Activated naive CD4-positive, alpha-beta T cell treated with anti-CD3 and anti-CD28 coated beads, Interleukin-2, amount 10 ng/mL, durations not matched to agents 7 days and 5 days (primary cell): ENCODE measurements at regions not wholly inside any gene's neighbourhood (a gene's known extent, or its start where the extent isn't known, plus 50 kb on each side); places are given as distances from the start of the nearest gene placed in this dataset.

Experiments
- CTCF ChIA-PET: fragments of 350-600 bp; sonication (Branson Sonifier 250); formaldehyde crosslinking; loops from one replicate; lab custom pipeline; 2021; ENCODE audit warnings: antibody characterized with exemption; lab: Charles Lee
- DNase-seq: peaks from one replicate; pipeline ENCODE4 v3.0.0-alpha.2; 2020
- H3K27ac Mint-ChIP-seq: one replicate; pipeline ENCODE4 v1.8.0; 2021; ENCODE audit warnings: mild to moderate bottlenecking, moderate library complexity, mixed read lengths
- H3K27me3 Mint-ChIP-seq: one replicate; pipeline ENCODE4 v1.8.0; 2021; ENCODE audit warnings: mild to moderate bottlenecking, mixed read lengths
- H3K36me3 Mint-ChIP-seq: one replicate; pipeline ENCODE4 v1.8.0; 2021; ENCODE audit warnings: mixed read lengths
- H3K4me1 Mint-ChIP-seq: one replicate; pipeline ENCODE4 v1.8.0; 2021; ENCODE audit warnings: mixed read lengths
- H3K4me3 Mint-ChIP-seq: one replicate; pipeline ENCODE4 v1.8.0; 2021; ENCODE audit warnings: mild to moderate bottlenecking, moderate library complexity, mixed read lengths
- H3K9me3 Mint-ChIP-seq: one replicate; pipeline ENCODE4 v1.8.0; 2021; ENCODE audit warnings: mixed read lengths

DNA sequence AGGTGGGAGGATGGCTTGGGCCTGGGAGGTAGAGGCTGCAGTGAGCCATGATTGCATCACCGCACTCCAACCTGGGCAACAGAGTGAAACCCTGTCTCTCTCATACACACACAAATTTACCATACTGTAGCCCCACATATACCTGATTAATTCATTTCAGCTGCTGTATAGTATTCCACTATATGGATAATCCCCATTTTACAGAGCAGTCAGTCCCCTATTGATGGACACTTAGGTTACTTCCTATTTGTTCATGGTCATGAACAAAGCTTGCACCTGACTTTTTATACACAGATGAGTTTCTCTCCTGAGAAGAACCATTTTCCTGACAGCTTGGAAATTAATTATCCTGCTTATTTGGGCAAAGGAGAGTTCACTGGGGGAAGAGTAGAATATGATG lies 59.2 kb downstream of the EMX2 start:
- DNase-seq = no peak
- H3K4me1 Mint-ChIP-seq = no peaks in the 10 kb centered on the region
- H3K27me3 Mint-ChIP-seq = peaks cover 9% of the 10 kb centered on the region
- no peaks in the 10 kb centered on the region for H3K36me3 Mint-ChIP-seq
- CTCF ChIA-PET = no interaction called here
- no peak overlapping the region for H3K27ac Mint-ChIP-seq
- no peak overlapping the region for H3K4me3 Mint-ChIP-seq
- H3K9me3 Mint-ChIP-seq = no peaks in the 10 kb centered on the region

DNA sequence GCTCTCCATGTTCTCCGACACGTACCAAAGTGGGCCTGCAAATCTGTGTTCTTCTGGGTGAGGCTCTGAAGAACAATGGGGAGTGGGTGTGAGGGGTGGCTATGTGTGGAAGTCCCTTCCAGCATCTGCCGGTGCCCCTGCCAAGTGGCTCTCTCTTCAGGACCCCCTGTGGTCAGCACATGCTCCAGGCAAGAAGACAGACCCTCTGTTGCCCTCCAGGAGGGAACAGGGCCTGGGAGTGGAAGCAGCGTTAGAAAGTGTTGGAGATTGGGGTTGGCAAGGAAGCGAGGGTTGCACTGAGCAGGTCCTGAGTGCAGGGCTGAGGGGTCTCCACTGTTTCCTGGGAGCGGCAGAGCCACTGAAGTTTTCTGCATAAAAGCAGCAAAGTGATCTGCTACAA lies 60.5 kb downstream of the EMX2 start:
- CTCF ChIA-PET = no interaction called here
- no peak overlapping the region for H3K4me3 Mint-ChIP-seq
- H3K36me3 Mint-ChIP-seq = no peaks in the 10 kb centered on the region

DNA sequence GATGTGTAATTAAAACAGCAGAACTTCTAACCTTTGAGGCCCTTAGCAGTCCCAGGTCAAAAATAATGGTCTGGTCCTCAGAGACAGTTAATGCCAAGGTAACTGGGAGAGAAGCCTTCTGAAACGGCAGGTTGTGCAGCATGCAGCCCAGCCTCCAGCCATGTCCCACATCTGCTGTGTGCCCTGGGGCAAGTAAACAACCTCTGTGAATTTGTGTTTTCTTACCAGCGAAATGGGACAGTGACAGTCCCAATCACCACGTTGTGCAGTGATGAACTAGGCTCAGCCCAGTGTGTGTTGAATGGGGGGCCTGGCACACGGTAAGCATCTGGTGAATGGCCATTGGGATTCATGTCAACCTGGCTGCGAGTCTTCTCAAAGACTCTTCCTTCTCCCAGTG lies 61.2 kb downstream of the EMX2 start:
- Mint-ChIP-seq H3K4me1 (no peaks in the 10 kb centered on the region), H3K27ac (no peak overlapping the region), H3K9me3 (no peaks in the 10 kb centered on the region), H3K36me3 (no peaks in the 10 kb centered on the region), H3K27me3 (peaks cover 13% of the 10 kb centered on the region), H3K4me3 (no peak overlapping the region)
- no peak for DNase-seq
- CTCF ChIA-PET = no interaction called here

More for the DNA sequence above, 60.5 kb downstream of the EMX2 start:
- no peak overlapping the region for H3K27ac Mint-ChIP-seq
- peaks cover 13% of the 10 kb centered on the region for H3K27me3 Mint-ChIP-seq
- H3K9me3 Mint-ChIP-seq = no peaks in the 10 kb centered on the region
- H3K4me1 Mint-ChIP-seq = no peaks in the 10 kb centered on the region
- no peak for DNase-seq

DNA sequence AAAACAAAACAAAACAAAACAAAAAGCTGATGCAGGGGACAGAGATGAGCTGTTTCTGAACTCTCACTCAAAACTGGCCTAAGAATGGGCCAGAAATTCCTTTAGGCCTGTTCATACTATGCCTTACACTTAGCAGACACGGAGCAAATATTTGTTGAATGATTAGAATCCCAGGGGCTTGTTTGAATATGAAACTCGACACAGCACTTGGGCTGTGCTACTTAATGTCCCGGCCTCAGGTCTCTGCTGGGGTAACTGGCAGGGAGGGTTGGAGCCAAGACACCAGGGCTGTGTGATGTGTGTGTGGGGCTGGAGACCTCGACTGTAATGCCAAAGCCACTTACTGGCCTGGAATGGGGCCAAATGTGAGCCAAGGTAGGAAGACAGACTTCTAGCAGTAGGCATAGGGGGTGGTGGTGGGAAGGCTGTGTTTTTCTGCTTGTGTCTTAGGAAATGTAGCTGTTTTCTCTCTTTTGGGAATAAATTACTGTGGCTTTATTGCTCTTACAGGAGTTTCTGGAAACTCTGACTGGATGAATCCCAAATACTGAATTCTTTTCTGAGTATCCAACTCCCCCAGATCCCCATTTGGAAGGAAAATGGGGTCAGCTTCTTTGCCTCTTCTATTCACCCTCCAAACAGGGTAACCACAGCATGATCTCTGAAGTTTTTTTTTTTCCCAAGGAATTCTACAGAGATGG lies 66.7 kb downstream of the EMX2 start:
- DNase-seq = no peak
- Mint-ChIP-seq H3K27ac (no peak overlapping the region), H3K27me3 (peaks cover 11% of the 10 kb centered on the region), H3K4me1 (no peaks in the 10 kb centered on the region), H3K9me3 (no peaks in the 10 kb centered on the region), H3K4me3 (no peak overlapping the region), H3K36me3 (no peaks in the 10 kb centered on the region)
- CTCF ChIA-PET = no interaction called here

DNA sequence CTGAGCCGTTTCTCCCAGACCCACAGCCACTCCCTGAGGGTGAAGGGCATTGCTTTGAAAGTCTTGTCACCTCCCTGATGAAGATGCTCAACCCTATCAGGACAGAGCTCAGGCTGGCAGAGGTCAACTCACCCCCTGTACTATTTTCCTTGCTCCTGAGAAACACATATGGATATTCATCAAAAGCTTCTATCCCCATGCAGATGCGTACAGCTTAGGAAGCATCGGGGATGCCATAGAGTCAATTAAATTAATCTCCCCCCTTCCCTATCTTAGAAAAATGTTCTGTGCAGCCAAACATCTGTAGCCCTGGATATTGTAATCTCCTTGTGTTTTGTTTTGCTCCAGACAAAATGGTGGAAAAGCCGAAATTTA lies 67.2 kb downstream of the EMX2 start:
- H3K27ac Mint-ChIP-seq = no peak overlapping the region
- no peak for DNase-seq
- peaks cover 15% of the 10 kb centered on the region for H3K27me3 Mint-ChIP-seq
- no peak overlapping the region for H3K4me3 Mint-ChIP-seq
- no peaks in the 10 kb centered on the region for H3K4me1 Mint-ChIP-seq
- CTCF ChIA-PET = no interaction called here
- no peaks in the 10 kb centered on the region for H3K36me3 Mint-ChIP-seq
- H3K9me3 Mint-ChIP-seq = no peaks in the 10 kb centered on the region

DNA sequence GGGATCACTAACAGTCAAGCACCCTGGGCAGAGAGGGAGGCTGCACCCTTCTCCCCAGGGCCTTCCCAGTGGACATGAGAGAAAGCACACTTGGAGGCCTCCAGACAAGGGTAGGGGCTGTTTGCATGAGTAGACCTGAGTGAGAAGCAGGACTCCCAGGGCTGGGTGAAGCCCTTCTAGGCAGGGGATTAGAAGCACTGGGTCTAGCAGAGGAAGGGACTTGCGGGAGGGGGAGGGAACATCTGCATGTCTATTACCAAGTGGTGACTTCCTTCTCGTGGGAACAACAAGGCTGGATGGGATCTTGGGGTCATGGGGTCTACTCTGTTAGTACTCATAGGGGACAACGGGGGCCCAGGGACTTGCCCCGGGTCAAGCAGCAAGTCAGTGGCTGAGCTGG lies 67.8 kb downstream of the EMX2 start:
- H3K4me3 Mint-ChIP-seq = no peak overlapping the region
- H3K9me3 Mint-ChIP-seq = no peaks in the 10 kb centered on the region
- no peaks in the 10 kb centered on the region for H3K36me3 Mint-ChIP-seq
- CTCF ChIA-PET = no interaction called here
- DNase-seq = no peak
- peaks cover 15% of the 10 kb centered on the region for H3K27me3 Mint-ChIP-seq
- H3K27ac Mint-ChIP-seq = no peak overlapping the region
- H3K4me1 Mint-ChIP-seq = no peaks in the 10 kb centered on the region

DNA sequence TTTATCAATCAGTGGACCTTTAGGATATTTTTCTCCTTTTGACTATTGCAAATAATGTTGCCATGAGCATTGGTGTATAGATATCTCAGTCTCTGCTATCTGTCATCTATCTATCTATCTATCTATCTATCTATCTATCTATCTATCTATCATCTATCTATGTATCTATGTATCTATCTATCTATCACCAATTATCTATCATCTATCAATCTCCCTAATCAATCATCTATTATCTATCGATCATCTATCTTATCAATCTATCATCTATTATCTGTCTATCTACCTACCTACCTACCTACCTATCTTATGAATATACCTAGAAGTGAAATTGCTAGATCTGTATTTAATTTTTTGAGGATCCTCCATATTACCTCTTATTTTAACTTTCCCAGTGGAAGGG lies 69.6 kb downstream of the EMX2 start:
- no peak for DNase-seq
- H3K27ac Mint-ChIP-seq = no peak overlapping the region
- H3K4me1 Mint-ChIP-seq = no peaks in the 10 kb centered on the region
- H3K9me3 Mint-ChIP-seq = no peaks in the 10 kb centered on the region
- no peak overlapping the region for H3K4me3 Mint-ChIP-seq
- H3K27me3 Mint-ChIP-seq = peaks cover 15% of the 10 kb centered on the region
- no peaks in the 10 kb centered on the region for H3K36me3 Mint-ChIP-seq
- CTCF ChIA-PET = no interaction called here

DNA sequence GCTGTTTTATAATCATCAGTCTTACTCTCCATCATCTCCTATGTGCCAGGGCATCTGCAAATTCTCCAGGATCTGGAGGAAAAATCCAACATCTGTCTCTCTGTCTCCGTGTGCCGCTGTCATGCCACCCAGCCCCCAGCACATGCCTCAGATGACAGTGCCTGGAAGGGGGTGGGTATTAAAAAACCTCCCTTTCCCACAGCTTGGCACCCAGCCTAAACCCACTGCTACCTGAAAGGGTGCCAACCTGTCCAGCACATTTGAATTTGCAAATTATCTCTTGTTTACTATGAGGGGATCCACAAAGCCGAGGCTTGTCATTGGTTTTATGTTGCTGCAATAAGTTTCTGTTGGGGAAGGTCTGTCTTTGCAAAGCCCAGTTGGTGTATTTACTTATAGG lies 73.1 kb downstream of the EMX2 start:
- no peak overlapping the region for H3K27ac Mint-ChIP-seq
- H3K4me1 Mint-ChIP-seq = no peaks in the 10 kb centered on the region
- peaks cover 14% of the 10 kb centered on the region for H3K27me3 Mint-ChIP-seq
- H3K36me3 Mint-ChIP-seq = no peaks in the 10 kb centered on the region
- no peak for DNase-seq
- H3K4me3 Mint-ChIP-seq = no peak overlapping the region
- no peaks in the 10 kb centered on the region for H3K9me3 Mint-ChIP-seq
- CTCF ChIA-PET = no interaction called here

DNA sequence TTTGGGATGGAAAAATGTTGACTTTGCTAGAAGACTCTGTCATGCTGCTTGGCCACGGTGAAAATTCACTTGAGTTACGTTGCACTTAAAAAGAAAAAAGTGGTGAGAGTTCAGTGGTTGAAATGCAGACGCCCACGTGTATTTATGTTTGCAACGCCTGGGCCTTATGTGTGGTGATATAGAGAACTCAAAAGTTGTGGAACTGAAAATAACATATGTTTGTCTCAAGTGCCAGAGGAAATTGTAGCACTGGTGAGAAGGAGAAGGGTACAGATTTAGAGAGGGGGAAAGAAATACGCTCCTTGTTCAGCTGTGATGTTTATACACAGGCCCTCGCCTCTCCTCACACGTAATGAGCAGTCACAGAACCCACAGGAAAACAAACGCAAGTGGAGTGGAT lies 73.6 kb downstream of the EMX2 start:
- no peaks in the 10 kb centered on the region for H3K9me3 Mint-ChIP-seq
- no peak for DNase-seq
- no peaks in the 10 kb centered on the region for H3K4me1 Mint-ChIP-seq
- CTCF ChIA-PET = no interaction called here
- H3K36me3 Mint-ChIP-seq = no peaks in the 10 kb centered on the region
- H3K27ac Mint-ChIP-seq = no peak overlapping the region
- H3K27me3 Mint-ChIP-seq = peaks cover 16% of the 10 kb centered on the region
- no peak overlapping the region for H3K4me3 Mint-ChIP-seq

DNA sequence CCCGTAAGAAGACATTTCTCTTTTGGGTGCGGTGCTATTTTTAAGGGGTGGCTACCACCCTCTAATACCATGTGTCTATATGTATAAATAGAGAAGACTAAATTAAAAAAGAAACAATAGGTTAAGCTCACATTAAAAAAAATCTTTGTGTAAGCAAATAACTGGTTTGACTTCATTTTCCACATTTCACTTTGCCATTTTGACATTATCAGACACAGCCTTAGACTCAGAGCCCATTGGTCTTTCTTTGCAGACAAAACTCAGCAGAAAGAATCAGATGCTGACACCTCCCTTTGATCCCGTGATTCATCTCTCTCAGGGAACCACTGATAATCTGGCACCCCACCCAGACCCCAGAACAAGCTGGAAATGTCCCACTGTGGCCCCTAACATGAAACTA lies 74.5 kb downstream of the EMX2 start:
- Mint-ChIP-seq H3K4me3 (no peak overlapping the region), H3K27ac (no peak overlapping the region), H3K36me3 (no peaks in the 10 kb centered on the region), H3K27me3 (peaks cover 25% of the 10 kb centered on the region), H3K4me1 (no peaks in the 10 kb centered on the region), H3K9me3 (no peaks in the 10 kb centered on the region)
- DNase-seq = no peak
- CTCF ChIA-PET = no interaction called here

DNA sequence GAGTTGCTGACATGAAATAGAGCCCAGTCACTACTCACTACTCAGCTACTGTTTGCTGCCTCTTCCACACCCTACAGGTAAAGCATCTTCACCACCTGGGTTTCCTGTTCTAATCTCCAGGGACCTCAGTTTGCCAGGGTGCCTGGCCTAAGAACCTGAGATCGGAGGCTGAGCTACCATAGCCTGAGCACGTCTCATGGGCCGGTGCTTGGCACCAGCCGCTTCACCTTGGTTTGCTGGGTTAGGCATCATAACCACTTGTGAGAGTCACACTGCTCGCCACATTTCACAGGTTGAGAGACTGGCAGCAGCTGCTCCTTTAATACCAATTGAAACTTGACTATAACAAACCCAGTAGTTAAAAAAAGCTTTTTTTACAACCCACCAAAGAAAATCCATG lies 75.1 kb downstream of the EMX2 start:
- Mint-ChIP-seq H3K4me3 (no peak overlapping the region), H3K4me1 (no peaks in the 10 kb centered on the region), H3K27ac (no peak overlapping the region), H3K9me3 (no peaks in the 10 kb centered on the region), H3K36me3 (no peaks in the 10 kb centered on the region), H3K27me3 (peaks cover 30% of the 10 kb centered on the region)
- CTCF ChIA-PET = no interaction called here
- no peak for DNase-seq

DNA sequence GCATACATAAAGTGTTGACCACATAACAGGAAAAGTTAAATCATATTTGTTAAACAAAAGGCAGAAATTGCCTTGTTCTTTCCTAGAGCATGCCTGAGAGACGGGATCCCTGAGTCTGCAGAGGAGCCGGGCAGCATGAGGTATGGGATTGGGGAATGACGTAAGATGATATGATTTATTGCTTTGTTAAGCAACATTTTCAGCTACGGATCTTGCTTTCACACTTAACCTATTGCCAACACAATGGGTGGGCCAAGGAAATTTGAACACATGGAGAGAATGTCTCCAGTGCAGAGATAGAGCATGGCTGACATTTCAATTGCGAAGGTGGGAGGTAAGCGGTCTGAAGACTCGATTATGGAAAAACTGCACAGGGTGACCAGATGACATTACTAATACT lies 76.7 kb downstream of the EMX2 start:
- no peak for DNase-seq
- Mint-ChIP-seq H3K9me3 (no peaks in the 10 kb centered on the region), H3K4me3 (no peak overlapping the region), H3K27me3 (peaks cover 29% of the 10 kb centered on the region), H3K36me3 (no peaks in the 10 kb centered on the region), H3K27ac (no peak overlapping the region), H3K4me1 (no peaks in the 10 kb centered on the region)
- CTCF ChIA-PET = no interaction called here

DNA sequence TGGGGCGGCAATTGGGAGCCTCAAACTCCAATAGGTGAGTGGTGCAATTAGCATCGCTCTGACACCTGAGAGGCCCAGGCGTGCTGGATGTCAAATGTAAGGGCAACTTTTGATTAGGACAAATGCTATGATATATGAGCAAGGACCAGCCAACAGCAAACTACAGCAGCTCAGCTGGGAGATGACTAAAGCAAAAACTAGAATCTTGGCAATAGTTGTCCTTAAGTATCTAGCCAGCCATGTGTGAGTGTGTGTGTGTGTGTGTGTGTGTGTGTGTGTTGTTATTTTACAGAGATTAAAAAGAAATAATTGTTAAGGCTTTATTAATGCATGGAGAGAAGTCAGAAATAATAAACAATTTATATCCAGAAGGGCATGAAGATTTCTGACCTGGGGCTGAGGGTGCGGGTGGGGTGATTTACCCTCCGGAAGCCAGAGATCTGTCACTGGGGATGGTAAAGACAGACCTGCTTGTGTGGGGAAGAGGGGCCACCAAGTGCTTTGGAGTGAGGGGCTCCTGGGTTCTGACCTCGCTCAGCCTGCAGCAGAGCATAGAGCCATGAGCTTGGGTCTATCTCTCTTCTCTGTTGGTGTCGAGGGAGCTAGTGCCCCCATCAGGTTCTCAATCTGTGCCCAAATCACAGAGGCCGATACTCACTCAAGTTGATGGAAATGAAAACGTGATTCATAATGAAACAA lies 77.3 kb downstream of the EMX2 start:
- DNase-seq = no peak
- no peaks in the 10 kb centered on the region for H3K4me1 Mint-ChIP-seq
- CTCF ChIA-PET = no interaction called here
- H3K9me3 Mint-ChIP-seq = no peaks in the 10 kb centered on the region
- H3K4me3 Mint-ChIP-seq = no peak overlapping the region
- no peak overlapping the region for H3K27ac Mint-ChIP-seq
- H3K36me3 Mint-ChIP-seq = no peaks in the 10 kb centered on the region
- H3K27me3 Mint-ChIP-seq = peaks cover 26% of the 10 kb centered on the region

DNA sequence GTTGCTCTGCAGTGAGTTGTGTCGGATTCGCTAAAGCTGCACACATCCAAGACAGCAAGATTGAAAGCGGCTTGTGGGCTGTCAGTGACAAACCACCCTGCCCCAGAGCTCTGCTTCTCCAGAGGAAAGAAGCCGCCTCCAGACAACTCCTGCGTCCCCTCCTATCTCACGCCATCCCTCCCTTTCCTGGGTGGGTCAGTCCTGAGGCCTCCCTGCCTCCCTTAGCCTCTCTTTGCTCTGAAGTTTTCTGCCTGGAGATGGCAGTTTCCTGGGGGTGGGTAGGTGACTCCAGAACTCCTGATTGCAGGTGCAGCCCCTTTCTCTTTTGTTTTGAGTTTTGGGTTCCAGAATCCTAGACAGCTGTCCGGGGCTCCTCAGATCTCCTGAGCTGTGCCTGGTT lies 78.7 kb downstream of the EMX2 start:
- CTCF ChIA-PET = no interaction called here
- Mint-ChIP-seq H3K4me1 (no peaks in the 10 kb centered on the region), H3K36me3 (no peaks in the 10 kb centered on the region), H3K27me3 (peaks cover 26% of the 10 kb centered on the region), H3K27ac (no peak overlapping the region), H3K4me3 (no peak overlapping the region), H3K9me3 (no peaks in the 10 kb centered on the region)
- DNase-seq = no peak

DNA sequence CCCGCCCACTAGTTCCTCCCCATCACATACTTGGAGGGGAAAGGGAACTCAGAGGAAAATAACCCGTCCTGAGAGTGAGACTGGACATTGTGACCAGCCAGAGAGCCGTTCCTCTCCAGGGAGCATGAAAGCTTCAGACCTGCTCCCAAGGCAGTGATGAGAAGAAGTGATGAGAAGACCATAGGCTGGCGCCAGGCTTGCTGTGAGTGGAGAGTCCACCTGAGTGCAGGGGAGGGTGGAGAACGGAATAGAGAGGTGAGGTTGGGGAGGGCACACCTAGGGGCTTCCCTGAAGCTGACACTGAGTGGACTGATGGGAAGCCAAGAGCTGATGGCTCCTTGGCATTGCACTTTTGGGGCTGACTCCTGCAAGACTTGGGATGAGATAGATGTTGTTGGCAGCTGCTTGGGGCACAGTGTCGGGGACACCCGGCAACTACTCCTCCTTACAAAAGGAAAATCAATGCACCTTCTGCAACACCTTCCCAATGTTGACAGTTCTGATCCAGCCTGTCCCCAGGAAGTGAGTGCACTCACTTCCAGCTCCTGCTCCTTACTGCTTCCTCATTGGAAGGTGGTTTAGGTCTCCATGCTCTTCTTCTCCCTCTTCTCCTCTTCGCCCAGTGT lies 79.4 kb downstream of the EMX2 start:
- Mint-ChIP-seq H3K27ac (no peak overlapping the region), H3K4me3 (no peak overlapping the region), H3K9me3 (no peaks in the 10 kb centered on the region), H3K4me1 (no peaks in the 10 kb centered on the region), H3K36me3 (no peaks in the 10 kb centered on the region), H3K27me3 (peaks cover 26% of the 10 kb centered on the region)
- CTCF ChIA-PET = interaction anchor here (0.6 kb wide), 1 partner anchor 21 kb away, joined by 4 read pairs; no protein-coding TSS in a partner anchor
- no peak for DNase-seq
